NT2/D1 (cell line): ENCODE measurements at regions not wholly inside any gene's neighbourhood (a gene's known extent, or its start where the extent isn't known, plus 50 kb on each side); places are given as distances from the start of the nearest gene placed in this dataset.

ENCODE experiments used
- YY1 ChIP-seq: IDR thresholded peaks from 2 replicates; pipeline ENCODE4 v1.6.1; 2011; ENCODE audit not compliant: insufficient read length, insufficient read depth
- ZNF274 ChIP-seq: IDR thresholded peaks from 2 replicates; pipeline ENCODE4 v1.6.1; 2011; ENCODE audit warnings: mild to moderate bottlenecking, low read depth, low read length

GRCh38 chr3:5479229-5479799 lies 291.8 kb downstream of the EDEM1 start:
- TF ChIP-seq YY1, result no peak
- TF ChIP-seq ZNF274, result no peak
